ENCODE measurements at regions not wholly inside any gene's neighbourhood (a gene's known extent, or its start where the extent isn't known, plus 50 kb on each side); places are given as distances from the start of the nearest gene placed in this dataset.

- no peak overlapping the region for H3K4me2 ChIP-seq (ENCODE audit: low read length)
- no peak overlapping the region for H3K27ac ChIP-seq (ENCODE audit: low read depth, low read length, poor library complexity, severe bottlenecking)
- ChIA-PET POLR2A (interaction anchor here (0.7 kb wide), 1 partner anchor 464 kb away, joined by 3 read pairs; no protein-coding TSS in a partner anchor), CTCF (ENCODE audit: unreplicated experiment) (no interaction called here)
- H3K9me2 ChIP-seq (ENCODE audit: insufficient read depth, low read length) = no peaks in the 10 kb centered on the region
- H3K9me3 ChIP-seq (ENCODE audit: low read length) = no peaks in the 10 kb centered on the region
- H2AFZ ChIP-seq (ENCODE audit: low read length) = no peak overlapping the region
- intact Hi-C loops (cut with micrococcal nuclease; ENCODE audit: unreplicated experiment) = no loop called here
- no peaks in the 10 kb centered on the region for H3K79me2 ChIP-seq (ENCODE audit: insufficient read depth, low read depth, low read length)
- no peak overlapping the region for H3K4me3 ChIP-seq (ENCODE audit: low read depth, low read length, poor library complexity, severe bottlenecking)
- no TSS peak for BruUV-seq (replicated peaks)
- H3K36me3 ChIP-seq (ENCODE audit: insufficient read depth, low read length) = no peaks in the 10 kb centered on the region
- H4K20me1 ChIP-seq (ENCODE audit: insufficient read depth, low read length) = no peaks in the 10 kb centered on the region
- no peak for DNase-seq (ENCODE audit: low spot score)
- H3K4me1 ChIP-seq (ENCODE audit: insufficient read depth, low read length, poor library complexity, severe bottlenecking) = no peaks in the 10 kb centered on the region
- TF ChIP-seq EZH2phosphoT487 (IDR thresholded peaks at IDR 0.05; ENCODE audit: borderline replicate concordance, low read depth, low read length) (no peak), CTCF (conservative IDR thresholded peaks at IDR 0.05; ENCODE audit: low read length) (no peak)
Measured at GRCh38 chr10:125479059-125479458, 203.9 kb downstream of the TEX36 start.

DNA sequence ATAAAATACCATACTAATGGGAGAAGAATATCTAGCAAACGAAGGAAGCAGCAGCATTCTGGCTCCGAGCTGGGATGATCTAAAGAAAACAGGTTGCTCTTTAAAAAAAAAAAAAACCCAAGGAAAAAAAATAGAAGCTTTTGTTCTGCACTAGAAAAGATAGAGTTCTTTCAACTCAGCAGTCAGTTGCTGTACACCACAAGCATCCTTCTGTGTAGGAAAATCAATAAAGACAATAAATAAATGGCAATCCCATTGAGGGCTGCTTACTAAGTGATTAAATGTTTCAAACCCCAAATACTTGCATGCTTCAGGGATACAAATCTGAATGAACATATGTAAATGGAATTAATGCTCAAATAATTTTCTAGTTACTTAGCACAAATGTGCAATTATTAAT is 207.1 kb downstream of the TEX36 start:
- intact Hi-C loops (cut with micrococcal nuclease; ENCODE audit: unreplicated experiment) = no loop called here

More for the DNA sequence above, 207.1 kb downstream of the TEX36 start:
- POLR2A ChIA-PET = no interaction called here
- no peak overlapping the region for H3K27ac ChIP-seq (ENCODE audit: low read depth, low read length, poor library complexity, severe bottlenecking)
- no peaks in the 10 kb centered on the region for H3K4me1 ChIP-seq (ENCODE audit: insufficient read depth, low read length, poor library complexity, severe bottlenecking)
- CTCF ChIA-PET (ENCODE audit: unreplicated experiment) = no interaction called here
- TF ChIP-seq CTCF (conservative IDR thresholded peaks at IDR 0.05; ENCODE audit: low read length) (no peak), EZH2phosphoT487 (IDR thresholded peaks at IDR 0.05; ENCODE audit: borderline replicate concordance, low read depth, low read length) (no peak)
- no peaks in the 10 kb centered on the region for H4K20me1 ChIP-seq (ENCODE audit: insufficient read depth, low read length)
- no peaks in the 10 kb centered on the region for H3K79me2 ChIP-seq (ENCODE audit: insufficient read depth, low read depth, low read length)
- no peak overlapping the region for H2AFZ ChIP-seq (ENCODE audit: low read length)
- no TSS peak for BruUV-seq (replicated peaks)
- no peak overlapping the region for H3K4me3 ChIP-seq (ENCODE audit: low read depth, low read length, poor library complexity, severe bottlenecking)
- no peaks in the 10 kb centered on the region for H3K36me3 ChIP-seq (ENCODE audit: insufficient read depth, low read length)
- H3K9me3 ChIP-seq (ENCODE audit: low read length) = no peaks in the 10 kb centered on the region
- no peak for DNase-seq (ENCODE audit: low spot score)
- H3K4me2 ChIP-seq (ENCODE audit: low read length) = no peak overlapping the region
- no peaks in the 10 kb centered on the region for H3K9me2 ChIP-seq (ENCODE audit: insufficient read depth, low read length)

Data from OCI-LY7 (cell line).